OCI-LY3 (cell line): ENCODE measurements at regions not wholly inside any gene's neighbourhood (a gene's known extent, or its start where the extent isn't known, plus 50 kb on each side); places are given as distances from the start of the nearest gene placed in this dataset.

Experiments
- CTCF ChIP-seq: fragments of 200-600, 300-600 bp; sonication (generic); IDR thresholded peaks from 2 replicates; pipeline ENCODE4 v1.5.1; 2014; ENCODE audit warnings: antibody characterized with exemption, low read length, low read depth
- EZH2phosphoT487 ChIP-seq: fragments of 200-600 bp; shearing (Covaris generic); IDR thresholded peaks from 2 replicates; pipeline ENCODE4 v1.6.1; 2018; ENCODE audit warnings: antibody characterized with exemption, mixed run types, low read depth

- no peak for TF ChIP-seq CTCF
- no peak for TF ChIP-seq EZH2phosphoT487
These were observed 180.6 kb downstream of the FAM43A start for GRCh38 chr3:194866236-194866635.
